K562 (cell line): ENCODE measurements at regions not wholly inside any gene's neighbourhood (a gene's known extent, or its start where the extent isn't known, plus 50 kb on each side); places are given as distances from the start of the nearest gene placed in this dataset.

ENCODE experiments used
- ATAC-seq: fragments of 200-7000 bp; cut with Tn5 transposase; 3 replicates; pipeline ENCODE4 v1.9.1; 2020; ENCODE audit warnings: moderate library complexity
- BruUV-seq: library from RNA; stranded (reverse); fragments of 400-500 nt; replicated peaks from 2 replicates; lab custom pipeline; 2021; lab: Mats Ljungman, UMichigan
- CTCF ChIA-PET: fragments of 300-600 bp; formaldehyde crosslinking; extraction: SDS; loops from one replicate; lab custom pipeline; 2021; ENCODE audit warnings: low intra/inter-chr PET ratio; lab: Yijun Ruan, JAX
- POLR2A ChIA-PET: fragments of 300-600, 350-650 bp; sonication (Branson Sonifier 250); formaldehyde crosslinking; extraction: SDS; loops from one replicate; lab custom pipeline; 2021; ENCODE audit warnings: antibody characterized with exemption, inconsistent platforms; lab: Yijun Ruan, JAX
- DNase-seq, 4 experiments: peaks; one replicate each; pipeline versions ENCODE4 v3.0.0 to v3.0.0-alpha.2; 2011 to 2018; ENCODE audit warnings: low spot score in 3 of 4, mixed read lengths in 3 of 4; ENCODE audit errors: extremely low read depth in 1 of 4
- FAIRE-seq: peaks from 2 replicates; lab custom pipeline; 2011; peaks lifted over from hg19 to GRCh38; lab: Jason Lieb, UNC
- H2AFZ ChIP-seq: 2 replicates; pipeline ENCODE4 v1.6.0; 2011; ENCODE audit warnings: low read depth, low read length, control low read depth, inconsistent platforms
- H3K27ac ChIP-seq: fragments of 200-600 bp; 3 replicates; pipeline ENCODE4 v1.8.0; 2011; ENCODE audit warnings: low read depth, mild to moderate bottlenecking, control low read depth, inconsistent platforms, low read length, moderate library complexity, mixed read lengths; ENCODE audit errors: extremely low read depth
- H3K27me3 ChIP-seq, 2 experiments: fragments of 300-600 bp in 1 of 2; 2 replicates in 1 of 2; 3 replicates in 1 of 2; pipeline versions ENCODE4 v1.6.0 to v1.8.0; 2011; ENCODE audit warnings: inconsistent platforms in 2 of 2, low read length in 2 of 2, mild to moderate bottlenecking in 1 of 2, mixed read lengths in 1 of 2, moderate library complexity in 1 of 2; ENCODE audit not compliant: control insufficient read depth in 2 of 2, insufficient read depth in 2 of 2
- H3K36me3 ChIP-seq: fragments of 300-600 bp; 3 replicates; pipeline ENCODE4 v1.8.0; 2011; ENCODE audit warnings: mild to moderate bottlenecking, low read length, inconsistent platforms; ENCODE audit not compliant: control insufficient read depth, insufficient read depth
- H3K4me1 ChIP-seq, 2 experiments: fragments of 200-600 bp in 1 of 2; replicated peaks in 1 of 2; 2 replicates in 1 of 2; 3 replicates in 1 of 2; pipeline versions ENCODE4 v1.5.1 to v1.8.0; 2011; ENCODE audit warnings: inconsistent platforms in 2 of 2, low read length in 2 of 2, mild to moderate bottlenecking in 1 of 2, mixed read lengths in 1 of 2, moderate library complexity in 1 of 2; ENCODE audit not compliant: control insufficient read depth in 2 of 2, insufficient read depth in 2 of 2
- H3K4me2 ChIP-seq: 2 replicates; pipeline ENCODE4 v1.6.1; 2011; ENCODE audit warnings: low read length, control low read depth, inconsistent platforms, mixed read lengths; ENCODE audit not compliant: insufficient read depth
- H3K4me3 ChIP-seq: fragments of 200-600 bp; sonication (generic), shearing (Covaris generic); 2 replicates; pipeline ENCODE4 v1.5.1; 2016; ENCODE audit warnings: control low read depth, inconsistent platforms
- H3K79me2 ChIP-seq: fragments of 200-600 bp; 3 replicates; pipeline ENCODE4 v1.8.0; 2011; ENCODE audit warnings: low read length, inconsistent platforms; ENCODE audit not compliant: control insufficient read depth, insufficient read depth
- H3K9ac ChIP-seq, 2 experiments: 2 replicates each; pipeline versions ENCODE4 v1.6.0 to v1.6.1; 2011; ENCODE audit warnings: low read depth in 2 of 2, low read length in 2 of 2, control low read depth in 1 of 2, inconsistent platforms in 1 of 2, mild to moderate bottlenecking in 1 of 2, mixed read lengths in 1 of 2; ENCODE audit not compliant: insufficient read depth in 1 of 2
- H3K9me1 ChIP-seq: one replicate; pipeline ENCODE4 v1.6.0; 2011; ENCODE audit warnings: inconsistent platforms, mild to moderate bottlenecking, low read length, moderate library complexity; ENCODE audit not compliant: control insufficient read depth, insufficient read depth
- H3K9me3 ChIP-seq: replicated peaks from 2 replicates; pipeline ENCODE4 v1.5.1; 2011; ENCODE audit warnings: low read depth, low read length, inconsistent platforms; ENCODE audit not compliant: control insufficient read depth, insufficient read depth
- H4K20me1 ChIP-seq: replicated peaks from 2 replicates; pipeline ENCODE4 v1.6.1; 2011; ENCODE audit warnings: low read length, inconsistent platforms, mixed read lengths; ENCODE audit not compliant: control insufficient read depth, insufficient read depth
- HDAC2 ChIP-seq: fragments of 450-650 bp; IDR thresholded peaks from 2 replicates; pipeline ENCODE4 v1.6.1; 2016; ENCODE audit warnings: mild to moderate bottlenecking
- LEF1 ChIP-seq: fragments of 450-650 bp; IDR thresholded peaks from 2 replicates; pipeline ENCODE4 v1.6.1; 2016; ENCODE audit warnings: mild to moderate bottlenecking
- NR3C1 ChIP-seq: sonication (generic); formaldehyde crosslinking; IDR thresholded peaks from 2 replicates; pipeline ENCODE4 v1.8.1; 2022; ENCODE audit warnings: missing genetic modification reagents
- PHF8 ChIP-seq: fragments of 200-600 bp; sonication (generic); IDR thresholded peaks from 2 replicates; pipeline ENCODE4 v1.6.1; 2012; ENCODE audit warnings: mixed run types, mild to moderate bottlenecking, inconsistent platforms, low read length, moderate library complexity, borderline replicate concordance
- STAT5B ChIP-seq: fragments of 250-450 bp; sonication (Bioruptor Pico); IDR thresholded peaks from 2 replicates; pipeline ENCODE4 v1.8.0; 2021; ENCODE audit warnings: mild to moderate bottlenecking, inconsistent platforms
- STAT6 ChIP-seq: sonication (generic); formaldehyde crosslinking; IDR thresholded peaks from 2 replicates; pipeline ENCODE4 v1.8.1; 2023; ENCODE audit warnings: mild to moderate bottlenecking, missing genetic modification reagents
- ZC3H4 ChIP-seq: sonication (generic); formaldehyde crosslinking; IDR thresholded peaks from 2 replicates; pipeline ENCODE4 v1.9.0; 2021; ENCODE audit warnings: missing genetic modification reagents, borderline replicate concordance
- ZKSCAN8 ChIP-seq: fragments of 200-800 bp; sonication (Bioruptor generic); IDR thresholded peaks from 2 replicates; pipeline ENCODE4 v1.6.1; 2016; ENCODE audit warnings: missing genetic modification characterization, missing compliant biosample characterization
- ZNF512 ChIP-seq: IDR thresholded peaks from 2 replicates; pipeline ENCODE4 v1.6.1; 2016; ENCODE audit warnings: missing genetic modification characterization, missing compliant biosample characterization
- WGBS: fragments of 100-300 bp; shearing (Covaris generic); methylation state at CpG from one replicate; pipeline ENCODE4 v1.1.6; 2016; ENCODE audit warnings: low coverage, mixed read lengths; ENCODE audit not compliant: insufficient coverage; ENCODE audit errors: missing lambda C conversion rate; 5-methylcytosine and 5-hydroxymethylcytosine counted together
- in situ Hi-C: fragments of 300-500 bp; cut with MboI; formaldehyde crosslinking; loops from 4 replicates; pipeline ENCODE4 v1.15.0; 2018; ENCODE audit warnings: inconsistent platforms, mixed read lengths
- intact Hi-C: fragments of 100-400 bp; cut with micrococcal nuclease; formaldehyde crosslinking; loops from 2 replicates; pipeline ENCODE4 v1.14.2; 2022

- ATAC-seq, result no peak
- POLR2A ChIA-PET, result no interaction called here
- TF ChIP-seq ZKSCAN8 (CRISPR knock-in tag) (no peak), PHF8 (no peak), STAT5B (CRISPR knock-in tag) (no peak), ZNF512 (tag) (no peak), ZC3H4 (CRISPR knock-in tag) (no peak), HDAC2 (no peak), LEF1 (no peak), STAT6 (no peak), NR3C1 (CRISPR knock-in tag) (no peak)
These were observed 94.7 kb upstream of the CXXC4 start for GRCh38 chr4:104589264-104589868.

More at GRCh38 chr4:104589264-104589868, 94.7 kb upstream of the CXXC4 start:
- no peak overlapping the region for H3K9ac ChIP-seq
- H2AFZ ChIP-seq, result no peak overlapping the region
- no TSS peak for BruUV-seq
- H3K4me3 ChIP-seq, result no peak overlapping the region
- in situ Hi-C loops (no loop called here), intact Hi-C loops (no loop called here)
- FAIRE-seq (no peak), DNase-seq (no peak)
- no peaks in the 10 kb centered on the region for H3K9me3 ChIP-seq
- no peak overlapping the region for H3K27ac ChIP-seq
- H3K4me1 ChIP-seq, result no peaks in the 10 kb centered on the region
- no peaks in the 10 kb centered on the region for H3K36me3 ChIP-seq
- H3K79me2 ChIP-seq, result no peaks in the 10 kb centered on the region
- WGBS, result 0% methylated on average over 1 of the region's 1 CpG
- H3K9me1 ChIP-seq, result no peaks in the 10 kb centered on the region
- H4K20me1 ChIP-seq, result no peaks in the 10 kb centered on the region
- no peaks in the 10 kb centered on the region for H3K27me3 ChIP-seq
- no peak overlapping the region for H3K4me2 ChIP-seq
- CTCF ChIA-PET, result no interaction called here
